NCI-H1417 (cell line): ENCODE measurements at regions not wholly inside any gene's neighbourhood (a gene's known extent, or its start where the extent isn't known, plus 50 kb on each side); places are given as distances from the start of the nearest gene placed in this dataset.

ENCODE experiments used
- DNase-seq, 3 experiments: peaks; one replicate each; lab custom pipeline; 2025; lab: John Stamatoyannopoulos, UW

- no peak for DNase-seq
Observed at GRCh38 chr3:135473449-135473848, 492.1 kb upstream of the PPP2R3A start.

- DNase-seq: no peak
Observed at GRCh38 chr3:135487261-135487660, 478.3 kb upstream of the PPP2R3A start.

GRCh38 chr3:135490219-135490915, 475.2 kb upstream of the PPP2R3A start:
- DNase-seq: no peak

GRCh38 chr3:135491491-135492205, 473.9 kb upstream of the PPP2R3A start:
- DNase-seq: no peak

- peak in 2 of 3 experiments; percentile 30 to 85 for DNase-seq
Observed at GRCh38 chr3:135495891-135496290, 469.6 kb upstream of the PPP2R3A start.

GRCh38 chr3:135497979-135498378, 467.5 kb upstream of the PPP2R3A start:
- no peak for DNase-seq

- DNase-seq: no peak
Observed at GRCh38 chr3:135499426-135499825, 466.1 kb upstream of the PPP2R3A start.

GRCh38 chr3:135500034-135500433, 465.5 kb upstream of the PPP2R3A start:
- no peak for DNase-seq

GRCh38 chr3:135503065-135503759, 462.3 kb upstream of the PPP2R3A start:
- DNase-seq: no peak

- DNase-seq: peak; percentile 34 to 85 (median 72)
Observed at GRCh38 chr3:135503760-135504686, 461.5 kb upstream of the PPP2R3A start.

- peak in 1 of 3 experiments; percentile 5 for DNase-seq
Observed at GRCh38 chr3:135513106-135514059, 452.1 kb upstream of the PPP2R3A start.

- no peak for DNase-seq
Observed at GRCh38 chr3:135514060-135514448, 451.5 kb upstream of the PPP2R3A start.

- no peak for DNase-seq
Observed at GRCh38 chr3:135516143-135516542, 449.4 kb upstream of the PPP2R3A start.

GRCh38 chr3:135528413-135529015, 437.0 kb upstream of the PPP2R3A start:
- DNase-seq: peak in 2 of 3 experiments; percentile 32 to 50

- DNase-seq: peak; percentile 86 to 97 (median 90)
Observed at GRCh38 chr3:135532021-135532420, 433.5 kb upstream of the PPP2R3A start.

GRCh38 chr3:135538123-135538522, 427.4 kb upstream of the PPP2R3A start:
- DNase-seq: no peak

GRCh38 chr3:135539351-135539750, 426.2 kb upstream of the PPP2R3A start:
- DNase-seq: no peak

GRCh38 chr3:135539854-135540253, 425.7 kb upstream of the PPP2R3A start:
- DNase-seq: no peak

- DNase-seq: no peak
Observed at GRCh38 chr3:135549928-135550494, 415.5 kb upstream of the PPP2R3A start.

GRCh38 chr3:135556174-135556573, 409.4 kb upstream of the PPP2R3A start:
- DNase-seq: peak in 1 of 3 experiments; percentile 20
